RPMI8226 (cell line): ENCODE measurements at regions not wholly inside any gene's neighbourhood (a gene's known extent, or its start where the extent isn't known, plus 50 kb on each side); places are given as distances from the start of the nearest gene placed in this dataset.

Source experiments
- DNase-seq: peaks from one replicate; pipeline ENCODE4 v3.0.0-alpha.2; 2015

DNA sequence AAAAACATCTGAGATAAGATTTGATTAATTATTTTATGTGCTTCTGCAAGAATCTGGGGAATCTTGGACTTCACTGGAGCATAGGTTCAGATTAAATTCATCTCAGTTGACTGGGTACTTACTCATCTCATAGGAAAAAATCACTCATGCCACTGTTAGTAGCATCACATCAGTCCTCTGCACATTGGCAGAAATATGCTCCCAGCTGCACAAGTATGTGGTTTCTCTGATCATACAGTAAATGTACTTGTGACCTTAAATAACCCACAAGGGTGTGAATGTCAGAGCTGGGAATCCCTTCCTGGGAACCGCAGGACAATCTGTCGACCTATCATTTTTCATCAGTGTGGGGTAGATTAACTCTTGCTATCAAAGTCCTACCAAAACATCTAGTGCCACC is 203.7 kb upstream of the SLC24A2 start:
- DNase-seq, result no peak

DNA sequence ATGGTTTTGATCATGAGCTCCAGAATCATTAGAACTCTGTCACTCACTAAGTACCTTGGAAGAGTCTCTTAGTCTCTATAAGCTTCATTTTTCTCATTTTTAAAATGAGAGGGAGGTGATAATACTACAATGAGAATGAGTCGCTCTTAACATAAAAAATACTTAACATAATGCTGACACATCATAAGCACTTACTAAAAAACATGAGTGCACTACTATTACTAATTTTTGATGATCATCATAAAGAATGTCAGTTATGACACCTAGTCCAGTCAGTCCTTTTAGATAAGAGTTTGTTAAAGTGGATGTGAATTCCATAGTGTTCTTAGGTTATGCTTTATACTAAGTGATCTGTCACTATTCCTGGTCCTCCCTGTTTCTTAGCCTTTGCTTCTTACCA is 200.4 kb upstream of the SLC24A2 start:
- DNase-seq, result no peak

DNA sequence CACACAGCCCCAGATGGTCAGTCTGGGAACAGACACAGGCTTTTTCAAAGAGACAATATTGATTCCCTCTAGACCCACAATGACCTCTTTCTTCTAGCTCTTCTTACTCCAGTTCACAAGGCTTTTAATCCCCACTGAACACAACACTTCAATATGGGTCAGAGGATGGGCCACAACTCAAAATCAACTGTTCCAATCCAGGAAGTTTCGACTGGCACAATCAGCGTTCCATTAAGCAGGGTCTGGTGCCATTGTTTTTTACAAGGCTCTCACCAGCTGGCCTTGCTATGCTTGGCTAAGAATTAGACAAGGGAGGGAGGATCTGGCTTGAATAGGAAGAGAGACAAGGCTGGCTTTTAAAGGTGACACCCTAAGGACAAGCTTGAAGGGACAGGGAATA is 199.4 kb upstream of the SLC24A2 start:
- no peak for DNase-seq

- DNase-seq, result no peak
These were observed 196.2 kb upstream of the SLC24A2 start for GRCh38 chr9:19985081-19985480.

DNA sequence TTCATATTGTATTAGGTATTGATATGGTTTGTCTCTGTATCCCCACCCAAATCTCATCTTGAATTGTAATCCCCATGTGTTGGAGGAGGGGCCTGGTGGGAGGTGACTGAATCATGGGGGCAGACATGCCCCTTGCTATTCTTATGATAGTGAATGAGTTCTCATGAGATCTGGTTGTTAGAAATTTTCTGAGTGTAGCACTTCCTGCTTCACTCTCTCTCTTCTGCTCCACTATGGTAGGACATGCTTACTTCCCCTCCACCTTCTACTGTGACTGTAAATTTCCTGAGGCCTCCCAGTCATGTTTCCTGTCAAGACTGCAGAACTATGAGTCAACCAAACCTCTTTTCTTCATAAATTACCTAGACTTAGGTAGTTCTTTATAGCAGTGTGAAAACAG is 187.4 kb upstream of the SLC24A2 start:
- no peak for DNase-seq

DNA sequence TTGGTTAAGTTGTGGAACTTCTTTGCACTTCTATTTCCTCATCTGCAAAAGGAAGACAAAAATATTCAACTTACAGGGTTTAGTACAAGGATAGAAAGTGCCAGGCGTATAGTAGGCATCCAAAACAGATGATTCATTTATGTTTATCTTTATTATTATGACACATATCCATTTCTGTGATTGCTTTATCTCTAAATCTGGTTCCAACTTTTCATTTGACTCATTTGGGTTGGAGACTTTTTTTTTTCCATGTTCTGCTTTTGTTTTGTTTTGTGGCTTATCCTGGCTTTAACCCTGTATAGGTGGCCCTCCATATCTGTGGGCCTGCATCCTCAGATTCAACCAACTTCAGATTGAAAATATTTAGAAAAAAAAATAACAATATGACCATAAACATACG is 186.7 kb upstream of the SLC24A2 start:
- DNase-seq, result no peak

DNA sequence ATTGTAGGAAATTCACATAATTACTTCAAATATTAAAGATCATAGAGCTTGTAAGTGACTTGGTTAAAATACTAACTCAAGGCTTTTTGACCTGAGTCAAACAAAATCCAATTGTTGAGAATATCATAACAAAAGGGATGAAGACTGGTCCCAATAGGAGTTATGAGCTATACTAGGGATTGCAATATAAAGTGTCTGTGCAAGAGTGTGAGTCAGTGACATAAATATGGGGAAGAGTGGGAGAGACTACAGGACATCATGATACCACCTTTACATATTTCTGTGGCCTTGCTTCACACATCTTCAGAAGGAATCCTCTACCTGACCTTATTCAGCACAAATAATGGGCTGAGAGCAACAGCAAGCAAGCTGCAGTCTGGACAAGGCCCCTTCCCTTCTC is 180.9 kb upstream of the SLC24A2 start:
- no peak for DNase-seq

- no peak for DNase-seq
These were observed 179.1 kb upstream of the SLC24A2 start for GRCh38 chr9:19967888-19968459.

GRCh38 chr9:19967216-19967887 is 178.5 kb upstream of the SLC24A2 start:
- DNase-seq, result no peak

- DNase-seq, result no peak
These were observed 176.5 kb upstream of the SLC24A2 start for GRCh38 chr9:19965336-19965735.

GRCh38 chr9:19947996-19948395 is 159.2 kb upstream of the SLC24A2 start:
- DNase-seq, result no peak

- DNase-seq, result no peak
These were observed 157.7 kb upstream of the SLC24A2 start for GRCh38 chr9:19946441-19947109.

GRCh38 chr9:19941874-19942273 is 153.0 kb upstream of the SLC24A2 start:
- DNase-seq, result no peak

GRCh38 chr9:19940811-19941535 is 152.1 kb upstream of the SLC24A2 start:
- no peak for DNase-seq

DNA sequence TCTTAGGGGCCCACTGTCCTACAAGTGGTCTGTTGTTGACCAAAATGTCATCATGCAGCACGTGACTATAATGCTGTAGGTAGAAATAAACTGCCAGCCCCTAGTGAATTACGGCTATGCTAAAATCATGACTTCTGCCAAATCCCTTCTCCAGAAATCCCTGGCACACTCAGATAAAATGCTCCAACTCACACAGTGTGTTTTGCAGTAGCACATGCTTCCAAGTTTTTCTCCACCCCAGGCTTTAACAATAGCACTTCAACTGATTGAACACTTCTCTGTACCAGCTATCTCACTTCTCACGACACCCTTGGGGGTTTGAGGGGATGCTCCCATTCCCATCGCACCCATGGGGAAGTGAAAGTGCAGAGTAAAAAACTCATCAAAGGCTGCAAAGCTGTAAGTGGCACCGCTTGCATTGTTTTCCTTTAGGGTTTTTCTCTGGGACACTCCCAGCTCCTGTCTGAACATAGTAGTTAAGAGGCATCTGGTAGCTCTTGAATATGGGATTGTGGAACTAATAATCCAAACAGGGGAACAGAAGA is 151.0 kb upstream of the SLC24A2 start:
- DNase-seq, result no peak

GRCh38 chr9:19938990-19939733 is 150.3 kb upstream of the SLC24A2 start:
- no peak for DNase-seq

DNA sequence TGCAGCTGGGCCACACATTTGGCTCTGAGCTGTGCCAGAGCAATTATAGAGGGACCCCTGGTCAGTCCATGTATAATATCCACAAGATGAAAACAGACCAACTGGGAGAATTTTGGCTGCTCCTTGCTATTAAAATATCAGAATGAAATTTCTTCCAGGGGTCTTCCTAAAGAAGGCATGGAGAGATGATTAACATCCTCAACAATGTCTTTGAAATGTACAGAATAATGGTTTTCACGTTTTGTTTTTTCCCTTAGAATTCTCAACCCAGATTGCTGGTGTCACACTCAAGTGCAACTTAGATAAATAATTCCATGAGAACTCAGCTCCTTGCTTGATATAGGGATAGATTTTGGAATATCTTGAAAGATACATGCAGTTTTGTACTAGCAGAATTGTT is 148.3 kb upstream of the SLC24A2 start:
- DNase-seq, result no peak

- DNase-seq, result no peak
These were observed 147.8 kb upstream of the SLC24A2 start for GRCh38 chr9:19936598-19936997.

DNA sequence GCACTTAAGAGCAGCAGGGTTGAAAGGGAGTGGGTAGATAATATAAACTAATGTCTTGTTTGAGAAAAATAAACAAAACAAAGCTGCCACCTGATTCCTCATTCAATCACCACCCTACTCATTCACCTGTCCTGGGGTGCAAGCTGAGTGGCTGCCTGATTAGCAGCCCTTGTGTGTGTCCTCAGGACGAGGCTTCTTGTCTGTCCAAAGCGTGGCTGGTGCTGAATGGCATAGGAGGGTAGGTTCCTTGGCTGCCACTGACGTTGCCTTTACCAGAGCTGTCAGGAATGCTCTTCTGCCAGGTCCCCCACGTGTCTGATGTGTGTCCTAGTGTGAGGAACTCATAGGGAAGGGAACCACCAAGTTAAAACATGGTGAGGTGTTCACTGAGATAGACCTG is 146.6 kb upstream of the SLC24A2 start:
- DNase-seq, result no peak

DNA sequence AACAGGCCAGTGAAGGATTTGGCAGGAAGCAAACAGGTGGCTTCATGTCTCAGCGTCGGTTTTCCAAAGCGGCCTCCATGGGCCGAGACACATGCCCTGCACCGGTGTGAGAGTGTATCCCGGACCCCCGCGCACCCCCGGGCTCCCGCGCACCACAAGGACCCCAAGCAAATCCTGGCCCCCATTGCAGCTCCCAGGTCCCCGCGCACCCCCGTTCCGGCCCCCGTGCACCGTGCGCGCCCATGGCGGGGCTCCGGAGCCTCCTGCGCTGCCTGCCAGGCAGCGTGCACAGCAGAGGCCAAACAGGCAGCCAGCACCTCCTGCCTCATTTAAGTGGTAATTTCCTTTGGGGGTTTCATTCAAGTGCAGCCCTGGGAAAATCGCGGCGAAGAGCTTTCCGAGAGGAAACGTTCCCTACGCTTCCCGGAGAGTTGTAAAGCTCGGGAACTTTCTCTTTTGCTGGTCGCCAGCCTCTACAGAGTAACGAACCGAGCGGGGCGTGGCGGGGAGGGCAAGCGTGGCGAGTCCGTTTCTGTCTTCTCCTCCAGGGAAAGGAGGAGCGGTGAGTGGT is 145.5 kb upstream of the SLC24A2 start:
- DNase-seq, result no peak

DNA sequence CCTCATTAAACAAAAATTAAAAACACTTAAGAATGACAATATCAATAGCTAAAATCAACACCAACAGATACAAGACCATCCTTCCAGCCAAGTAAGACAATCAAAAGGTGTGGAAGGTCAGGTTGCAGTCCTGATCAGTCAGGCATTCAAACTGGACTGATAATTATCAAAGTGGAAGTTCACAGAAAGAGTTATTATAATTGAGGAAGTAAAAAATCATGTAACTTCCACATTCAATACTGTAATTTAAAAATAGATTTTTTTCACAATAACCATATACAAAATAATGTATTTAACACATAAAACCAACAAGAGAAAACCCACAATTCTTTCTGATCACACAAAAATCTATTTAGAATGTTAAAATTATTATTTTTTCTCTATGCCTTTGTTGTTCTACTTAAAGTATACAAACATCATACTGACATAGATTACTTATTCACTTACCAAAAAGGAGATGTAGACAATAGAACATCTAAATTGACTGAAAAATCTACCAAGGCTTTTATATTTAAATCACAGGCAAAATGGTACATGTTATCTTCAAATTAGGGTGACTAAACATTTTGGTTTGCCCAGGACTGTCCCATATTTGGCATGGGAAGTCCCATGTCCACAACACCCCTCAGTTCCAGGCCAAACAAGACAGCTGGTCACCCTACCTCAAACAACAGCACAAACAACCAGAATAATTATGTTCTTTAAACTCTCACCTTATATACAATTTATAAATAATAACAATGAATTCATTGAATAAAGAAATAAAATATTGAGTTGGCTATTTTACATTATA is 142.5 kb upstream of the SLC24A2 start:
- DNase-seq, result no peak

DNA sequence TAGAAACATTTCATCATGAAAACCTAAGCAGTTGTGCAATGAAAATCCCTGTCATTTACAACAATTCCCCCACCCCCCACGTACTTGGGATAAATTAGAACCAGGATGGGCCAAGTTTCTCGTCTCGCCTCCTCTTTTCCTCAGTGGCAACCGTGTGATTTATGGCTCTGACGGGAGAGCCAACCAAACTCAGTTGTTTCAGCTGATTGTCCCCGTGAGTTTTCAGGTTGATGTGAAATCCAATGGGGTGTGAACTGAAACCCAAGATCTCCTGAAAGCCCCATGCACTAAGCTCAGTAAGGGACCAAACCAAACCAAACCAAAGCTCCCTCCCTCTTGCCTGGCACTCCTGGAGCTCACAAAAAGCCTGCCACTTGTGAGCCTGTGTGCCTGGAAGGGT is 138.7 kb upstream of the SLC24A2 start:
- no peak for DNase-seq
